BE2C (cell line): ENCODE measurements at regions not wholly inside any gene's neighbourhood (a gene's known extent, or its start where the extent isn't known, plus 50 kb on each side); places are given as distances from the start of the nearest gene placed in this dataset.

ENCODE experiments used
- DNase-seq: peaks from one replicate; pipeline ENCODE4 v3.0.0-alpha.2; 2020
- H3K27me3 ChIP-seq: fragments of 250-450 bp; sonication (Bioruptor Pico); 2 replicates; pipeline ENCODE4 v1.5.1; 2020; ENCODE audit warnings: mild to moderate bottlenecking
- H3K36me3 ChIP-seq: fragments of 250-450 bp; sonication (Bioruptor Pico); 2 replicates; pipeline ENCODE4 v1.5.1; 2020; ENCODE audit warnings: mild to moderate bottlenecking
- H3K4me1 ChIP-seq: fragments of 250-450 bp; sonication (Bioruptor Pico); 2 replicates; pipeline ENCODE4 v1.5.1; 2020
- H3K4me3 ChIP-seq: 2 replicates; pipeline ENCODE4 v1.5.1; 2011; ENCODE audit warnings: low read depth, low read length
- H3K9me3 ChIP-seq: fragments of 250-450 bp; sonication (Bioruptor Pico); 2 replicates; pipeline ENCODE4 v1.5.1; 2020
- CTCF ChIP-seq: IDR thresholded peaks from 2 replicates; pipeline ENCODE4 v1.5.1; 2012; ENCODE audit warnings: mild to moderate bottlenecking, low read depth, low read length

GRCh38 chr4:62797221-62797620, 1597.1 kb downstream of the ADGRL3 start:
- H3K36me3 ChIP-seq, result no peaks in the 10 kb centered on the region
- no peak for DNase-seq
- H3K4me1 ChIP-seq, result no peaks in the 10 kb centered on the region
- H3K4me3 ChIP-seq, result no peak overlapping the region
- H3K27me3 ChIP-seq, result no peaks in the 10 kb centered on the region
- no peaks in the 10 kb centered on the region for H3K9me3 ChIP-seq
- TF ChIP-seq CTCF, result no peak

- no peak for TF ChIP-seq CTCF
- no peaks in the 10 kb centered on the region for H3K36me3 ChIP-seq
- no peak overlapping the region for H3K4me3 ChIP-seq
- no peaks in the 10 kb centered on the region for H3K27me3 ChIP-seq
- no peaks in the 10 kb centered on the region for H3K4me1 ChIP-seq
- no peaks in the 10 kb centered on the region for H3K9me3 ChIP-seq
- no peak for DNase-seq
Measured at GRCh38 chr4:62791386-62791785, 1591.3 kb downstream of the ADGRL3 start.

- Histone ChIP-seq H3K36me3 (no peaks in the 10 kb centered on the region), H3K27me3 (no peaks in the 10 kb centered on the region), H3K9me3 (no peaks in the 10 kb centered on the region), H3K4me3 (no peak overlapping the region), H3K4me1 (0 out of 2 replicates have a peak, but pooled peaks cover 4% of the 10 kb centered on the region)
- no peak for DNase-seq
- TF ChIP-seq CTCF, result no peak
Measured at GRCh38 chr4:62771983-62772557, 1571.9 kb downstream of the ADGRL3 start.

GRCh38 chr4:62740296-62740695, 1540.2 kb downstream of the ADGRL3 start:
- Histone ChIP-seq H3K36me3 (no peaks in the 10 kb centered on the region), H3K4me3 (no peak overlapping the region)
- TF ChIP-seq CTCF, result no peak

GRCh38 chr4:62717154-62717553, 1517.0 kb downstream of the ADGRL3 start:
- DNase-seq, result no peak
- H3K27me3 ChIP-seq, result no peaks in the 10 kb centered on the region
- no peaks in the 10 kb centered on the region for H3K36me3 ChIP-seq
- H3K4me1 ChIP-seq, result no peaks in the 10 kb centered on the region
- TF ChIP-seq CTCF, result no peak
- H3K4me3 ChIP-seq, result no peak overlapping the region
- H3K9me3 ChIP-seq, result no peaks in the 10 kb centered on the region

More at GRCh38 chr4:62740296-62740695, 1540.2 kb downstream of the ADGRL3 start:
- H3K4me1 ChIP-seq, result no peaks in the 10 kb centered on the region
- H3K27me3 ChIP-seq, result no peaks in the 10 kb centered on the region
- no peaks in the 10 kb centered on the region for H3K9me3 ChIP-seq
- no peak for DNase-seq

GRCh38 chr4:62711575-62711974, 1511.4 kb downstream of the ADGRL3 start:
- H3K4me3 ChIP-seq, result no peak overlapping the region
- H3K9me3 ChIP-seq, result no peaks in the 10 kb centered on the region
- no peaks in the 10 kb centered on the region for H3K27me3 ChIP-seq
- no peaks in the 10 kb centered on the region; the same call in 1 of the 2 replicates for H3K36me3 ChIP-seq
- DNase-seq, result no peak
- TF ChIP-seq CTCF, result no peak
- no peaks in the 10 kb centered on the region; the same call in 1 of the 2 replicates for H3K4me1 ChIP-seq
